D721Med (cell line): ENCODE measurements at regions not wholly inside any gene's neighbourhood (a gene's known extent, or its start where the extent isn't known, plus 50 kb on each side); places are given as distances from the start of the nearest gene placed in this dataset.

Source experiments
- DNase-seq: peaks from one replicate; pipeline ENCODE4 v3.0.0; 2011; ENCODE audit warnings: low spot score; ENCODE audit not compliant: insufficient read length
- FAIRE-seq: peaks from 2 replicates; lab custom pipeline; 2011; peaks lifted over from hg19 to GRCh38; lab: Jason Lieb, UNC
- TF ChIP-seq, protein P1 (sequence below): IDR thresholded peaks from 2 replicates; pipeline ENCODE4 v1.5.1; 2012; ENCODE audit warnings: mild to moderate bottlenecking, control low read depth; ENCODE audit not compliant: insufficient read depth; ENCODE audit errors: missing control alignments

DNA sequence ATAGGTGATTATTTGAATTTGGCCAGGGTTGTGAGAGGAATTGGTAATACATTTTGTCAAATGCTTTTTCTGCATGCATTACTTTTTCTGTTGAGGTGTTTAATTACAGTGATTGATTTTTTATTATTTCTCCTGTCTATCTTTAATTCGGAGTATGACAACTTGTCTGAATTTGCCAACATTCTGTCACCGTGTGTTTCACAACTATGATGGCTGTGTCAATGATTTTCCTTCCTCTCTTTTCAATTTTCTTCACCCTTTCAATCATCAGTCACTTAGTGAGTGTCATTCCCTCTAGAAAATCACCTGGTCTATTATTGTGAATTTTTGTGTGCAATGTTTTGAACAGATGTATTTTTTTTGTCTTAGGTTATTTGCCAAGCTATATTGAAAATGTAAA lies 1221.4 kb upstream of the CDH18 start:
- FAIRE-seq, result no peak
- TF ChIP-seq, protein P1, sequence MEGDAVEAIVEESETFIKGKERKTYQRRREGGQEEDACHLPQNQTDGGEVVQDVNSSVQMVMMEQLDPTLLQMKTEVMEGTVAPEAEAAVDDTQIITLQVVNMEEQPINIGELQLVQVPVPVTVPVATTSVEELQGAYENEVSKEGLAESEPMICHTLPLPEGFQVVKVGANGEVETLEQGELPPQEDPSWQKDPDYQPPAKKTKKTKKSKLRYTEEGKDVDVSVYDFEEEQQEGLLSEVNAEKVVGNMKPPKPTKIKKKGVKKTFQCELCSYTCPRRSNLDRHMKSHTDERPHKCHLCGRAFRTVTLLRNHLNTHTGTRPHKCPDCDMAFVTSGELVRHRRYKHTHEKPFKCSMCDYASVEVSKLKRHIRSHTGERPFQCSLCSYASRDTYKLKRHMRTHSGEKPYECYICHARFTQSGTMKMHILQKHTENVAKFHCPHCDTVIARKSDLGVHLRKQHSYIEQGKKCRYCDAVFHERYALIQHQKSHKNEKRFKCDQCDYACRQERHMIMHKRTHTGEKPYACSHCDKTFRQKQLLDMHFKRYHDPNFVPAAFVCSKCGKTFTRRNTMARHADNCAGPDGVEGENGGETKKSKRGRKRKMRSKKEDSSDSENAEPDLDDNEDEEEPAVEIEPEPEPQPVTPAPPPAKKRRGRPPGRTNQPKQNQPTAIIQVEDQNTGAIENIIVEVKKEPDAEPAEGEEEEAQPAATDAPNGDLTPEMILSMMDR, result no peak
- DNase-seq, result no peak

DNA sequence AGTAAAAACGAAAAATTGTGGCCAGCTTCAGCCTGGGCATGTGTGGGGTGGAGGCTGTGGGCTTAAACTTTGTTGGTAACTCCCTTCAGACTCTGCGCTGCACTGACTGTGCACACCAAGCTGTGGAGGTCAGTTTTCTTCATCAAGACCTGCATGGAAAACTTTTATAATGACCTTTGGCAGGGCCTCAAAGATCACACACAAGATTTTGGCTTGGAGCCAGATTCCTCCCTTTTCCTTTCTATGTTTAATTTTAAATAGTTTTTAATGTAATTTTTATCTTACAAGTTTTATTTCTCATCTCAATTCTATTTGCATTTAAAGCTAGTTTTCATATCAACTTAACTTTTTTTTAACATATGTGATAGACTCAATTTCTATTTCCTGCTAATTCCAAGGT lies 1211.1 kb upstream of the CDH18 start:
- TF ChIP-seq, protein P1, result no peak
- DNase-seq, result no peak
- no peak for FAIRE-seq

DNA sequence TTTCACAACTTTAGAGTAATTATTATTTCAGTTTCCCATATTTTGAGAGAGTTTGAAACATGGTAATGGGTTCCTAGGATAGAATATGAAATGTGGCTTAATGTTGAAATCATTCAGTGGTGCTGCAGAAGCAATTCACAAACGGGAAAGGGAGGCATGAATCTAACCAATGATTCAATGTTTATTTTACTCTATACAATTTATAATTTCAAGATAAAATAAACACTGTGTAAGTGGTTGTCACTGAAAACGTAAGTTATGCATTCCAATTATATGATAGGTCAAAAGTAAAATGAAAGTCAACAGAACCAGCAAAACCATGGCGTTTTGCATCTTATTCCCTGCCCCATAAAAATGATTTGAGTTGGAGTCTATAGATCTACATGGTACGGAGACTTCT lies 1207.1 kb upstream of the CDH18 start:
- FAIRE-seq (no peak), DNase-seq (no peak)
- TF ChIP-seq, protein P1, result no peak

DNA sequence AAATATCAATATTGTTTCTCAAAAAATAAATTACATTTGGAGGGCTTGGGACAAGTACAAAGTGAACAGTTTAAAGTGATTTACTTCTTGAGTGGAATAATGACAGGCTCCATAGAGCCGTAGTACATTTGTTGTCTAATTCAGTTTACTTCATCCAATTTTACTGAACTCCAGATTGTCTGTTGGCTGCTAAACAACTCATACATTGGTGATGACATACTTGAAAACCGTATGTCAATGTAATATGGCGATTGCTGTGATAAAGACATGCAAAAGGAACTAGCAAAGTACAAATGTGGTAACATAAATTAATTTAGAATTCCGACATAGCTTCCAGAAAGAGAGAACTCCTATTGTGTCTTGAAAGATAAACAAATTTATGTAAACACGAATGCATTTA lies 1197.5 kb upstream of the CDH18 start:
- DNase-seq (no peak), FAIRE-seq (no peak)
- TF ChIP-seq, protein P1, result no peak

DNA sequence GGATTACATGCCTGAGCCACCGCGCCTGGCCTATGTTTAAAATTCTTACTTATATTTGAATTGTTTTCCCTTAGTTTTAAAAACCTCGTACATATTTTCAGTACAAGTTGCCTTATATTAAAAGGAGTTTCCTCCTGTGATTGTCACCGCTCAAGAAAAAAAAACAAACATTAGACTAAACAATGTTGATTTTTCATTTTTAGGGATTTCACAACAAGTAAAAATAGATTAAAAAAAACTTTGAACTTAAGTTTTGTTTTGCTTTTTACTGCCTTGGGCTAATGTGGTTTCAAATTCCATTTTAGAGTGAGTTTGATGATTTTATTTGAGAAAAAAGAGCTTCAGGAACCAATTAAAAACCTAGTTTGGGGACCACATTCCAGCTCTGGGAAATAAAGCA lies 1196.6 kb upstream of the CDH18 start:
- TF ChIP-seq, protein P1, result no peak

DNA sequence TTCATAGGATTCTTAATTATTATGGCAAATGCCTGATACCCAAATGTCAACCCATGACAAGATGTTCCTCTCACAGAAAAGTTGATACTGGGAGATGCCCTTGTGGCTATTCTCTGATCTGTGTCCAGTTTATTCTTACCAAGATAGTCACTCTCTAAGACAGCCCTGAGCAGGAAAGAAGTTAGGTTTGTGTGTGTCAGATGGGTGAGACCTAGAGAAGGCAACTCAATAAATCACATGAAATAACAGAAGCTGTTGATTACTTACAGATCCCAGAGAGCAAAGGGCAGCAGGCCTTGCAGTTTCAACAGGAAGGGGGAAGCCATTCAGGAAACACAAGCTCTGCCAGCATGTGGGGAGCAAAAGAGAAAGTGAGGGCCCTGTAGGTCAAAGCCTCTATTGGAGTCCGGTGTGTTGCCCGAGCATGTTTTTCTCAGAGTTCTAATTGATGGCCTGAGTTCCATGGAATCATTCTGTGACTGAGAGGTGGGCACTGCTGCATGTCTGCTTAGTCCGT lies 1193.7 kb upstream of the CDH18 start:
- TF ChIP-seq, protein P1, result no peak
- FAIRE-seq (no peak), DNase-seq (no peak)

More for the DNA sequence above, 1196.6 kb upstream of the CDH18 start:
- FAIRE-seq (no peak), DNase-seq (no peak)

DNA sequence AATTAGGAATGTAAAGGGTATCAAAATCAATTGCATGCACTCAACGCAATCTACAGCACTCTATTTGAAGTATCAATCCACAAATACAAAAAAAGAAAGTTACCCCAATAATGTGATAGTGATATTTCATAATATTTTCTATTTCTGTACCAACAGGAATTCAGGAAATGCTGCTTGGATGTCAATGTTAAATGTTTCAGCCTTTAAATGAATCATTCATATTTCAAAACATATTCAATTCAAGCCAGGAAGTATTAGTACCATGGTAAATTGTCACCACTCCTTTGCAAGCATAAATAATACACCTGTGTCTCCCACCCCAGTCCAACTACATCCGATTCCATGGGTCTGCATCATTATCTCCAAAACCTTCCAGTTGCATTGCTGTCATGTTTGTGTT lies 1185.5 kb upstream of the CDH18 start:
- TF ChIP-seq, protein P1, result no peak
- no peak for FAIRE-seq
- DNase-seq, result no peak
